ENCODE measurements at regions not wholly inside any gene's neighbourhood (a gene's known extent, or its start where the extent isn't known, plus 50 kb on each side); places are given as distances from the start of the nearest gene placed in this dataset.

DNA sequence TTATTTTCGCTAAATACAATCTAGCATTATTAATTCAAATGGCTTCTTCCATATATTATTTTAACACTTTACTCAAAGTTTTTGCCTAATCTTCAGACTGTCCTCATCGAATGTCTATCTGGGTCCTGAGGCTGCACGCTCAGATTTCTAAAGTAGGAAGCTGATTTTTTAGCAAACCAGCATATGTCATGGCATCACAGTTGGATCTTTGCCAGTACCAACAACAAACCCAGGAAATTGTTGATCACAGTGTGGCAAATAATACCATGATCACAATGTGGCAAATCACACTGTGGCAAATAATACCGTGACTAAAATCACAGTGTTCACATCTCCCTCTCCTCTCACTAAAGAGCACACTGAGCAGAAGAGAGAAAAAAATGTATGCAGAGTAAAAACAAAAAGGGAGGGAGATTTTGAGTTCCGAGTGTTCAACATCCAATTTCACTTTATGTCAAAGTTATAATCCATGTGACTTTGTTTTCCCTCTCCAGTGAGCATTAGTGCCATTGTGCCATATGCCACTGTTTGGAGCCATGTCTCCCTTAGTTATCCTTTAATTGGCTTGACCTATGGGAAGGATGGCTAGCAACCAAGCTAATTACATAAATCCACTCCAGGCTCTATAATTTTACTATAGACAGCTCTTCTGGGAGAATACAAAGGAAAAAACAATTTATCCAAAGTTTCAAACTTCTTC lies 1059.6 kb downstream of the HACE1 start:
- TF ChIP-seq, protein P1, sequence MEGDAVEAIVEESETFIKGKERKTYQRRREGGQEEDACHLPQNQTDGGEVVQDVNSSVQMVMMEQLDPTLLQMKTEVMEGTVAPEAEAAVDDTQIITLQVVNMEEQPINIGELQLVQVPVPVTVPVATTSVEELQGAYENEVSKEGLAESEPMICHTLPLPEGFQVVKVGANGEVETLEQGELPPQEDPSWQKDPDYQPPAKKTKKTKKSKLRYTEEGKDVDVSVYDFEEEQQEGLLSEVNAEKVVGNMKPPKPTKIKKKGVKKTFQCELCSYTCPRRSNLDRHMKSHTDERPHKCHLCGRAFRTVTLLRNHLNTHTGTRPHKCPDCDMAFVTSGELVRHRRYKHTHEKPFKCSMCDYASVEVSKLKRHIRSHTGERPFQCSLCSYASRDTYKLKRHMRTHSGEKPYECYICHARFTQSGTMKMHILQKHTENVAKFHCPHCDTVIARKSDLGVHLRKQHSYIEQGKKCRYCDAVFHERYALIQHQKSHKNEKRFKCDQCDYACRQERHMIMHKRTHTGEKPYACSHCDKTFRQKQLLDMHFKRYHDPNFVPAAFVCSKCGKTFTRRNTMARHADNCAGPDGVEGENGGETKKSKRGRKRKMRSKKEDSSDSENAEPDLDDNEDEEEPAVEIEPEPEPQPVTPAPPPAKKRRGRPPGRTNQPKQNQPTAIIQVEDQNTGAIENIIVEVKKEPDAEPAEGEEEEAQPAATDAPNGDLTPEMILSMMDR (IDR thresholded peaks at IDR 0.05) = no peak
- no peak for TF ChIP-seq POLR2A (IDR thresholded peaks at IDR 0.05)

Data from testis (tissue), 2 donors.